ENCODE measurements at regions not wholly inside any gene's neighbourhood (a gene's known extent, or its start where the extent isn't known, plus 50 kb on each side); places are given as distances from the start of the nearest gene placed in this dataset.
A peak's percentile ranks its signal among the peaks of the same experiment; 100 is the strongest.

GRCh38 chr14:76974365-76974764 lies 54.1 kb downstream of the IRF2BPL start:
- DNase-seq = no peak

GRCh38 chr14:76971549-76971948 lies 57.0 kb downstream of the IRF2BPL start:
- no peak for DNase-seq

- DNase-seq = no peak
These were observed 59.9 kb downstream of the IRF2BPL start for GRCh38 chr14:76968621-76969063.

GRCh38 chr14:76967788-76968187 lies 60.7 kb downstream of the IRF2BPL start:
- no peak for DNase-seq

- DNase-seq = no peak
These were observed 63.3 kb downstream of the IRF2BPL start for GRCh38 chr14:76965232-76965631.

GRCh38 chr14:76964695-76965094 lies 63.8 kb downstream of the IRF2BPL start:
- DNase-seq = no peak

- DNase-seq = no peak
These were observed 65.1 kb downstream of the IRF2BPL start for GRCh38 chr14:76963372-76963771.

GRCh38 chr14:76962303-76962660 lies 66.2 kb downstream of the IRF2BPL start:
- no peak for DNase-seq

- DNase-seq = peak; percentile 90
These were observed 66.7 kb downstream of the IRF2BPL start for GRCh38 chr14:76961631-76962302.

GRCh38 chr14:76958980-76959710 lies 69.4 kb downstream of the IRF2BPL start:
- no peak for DNase-seq

- no peak for DNase-seq
These were observed 70.2 kb downstream of the IRF2BPL start for GRCh38 chr14:76958020-76958979.

GRCh38 chr14:76957224-76957891 lies 71.2 kb downstream of the IRF2BPL start:
- DNase-seq = no peak

GRCh38 chr14:76956316-76957090 lies 72.0 kb downstream of the IRF2BPL start:
- DNase-seq = peak; percentile 86

GRCh38 chr14:76955575-76956315 lies 72.8 kb downstream of the IRF2BPL start:
- peak; percentile 51 for DNase-seq

GRCh38 chr14:76954394-76955190 lies 73.9 kb downstream of the IRF2BPL start:
- DNase-seq = no peak

- DNase-seq = peak; percentile 33
These were observed 75.1 kb downstream of the IRF2BPL start for GRCh38 chr14:76953311-76953945.

- DNase-seq = no peak
These were observed 77.3 kb downstream of the IRF2BPL start for GRCh38 chr14:76951166-76951565.

GRCh38 chr14:76950055-76951020 lies 78.2 kb downstream of the IRF2BPL start:
- DNase-seq = no peak

- no peak for DNase-seq
These were observed 79.5 kb downstream of the IRF2BPL start for GRCh38 chr14:76948976-76949375.

All from activated effector memory CD4-positive, alpha-beta T cell treated with Interleukin-2 at 50 U/mL for 16 hours (primary cell).